GM12872 (cell line): ENCODE measurements at regions not wholly inside any gene's neighbourhood (a gene's known extent, or its start where the extent isn't known, plus 50 kb on each side); places are given as distances from the start of the nearest gene placed in this dataset.

Source experiments
- CTCF ChIP-seq: IDR thresholded peaks from 3 replicates; pipeline ENCODE4 v1.5.1; 2011; ENCODE audit warnings: low read depth, mild to moderate bottlenecking, low read length, moderate library complexity; ENCODE audit not compliant: insufficient read depth

- TF ChIP-seq CTCF = no peak
These were observed 576.0 kb upstream of the CDH4 start for GRCh38 chr20:60676011-60676410.

DNA sequence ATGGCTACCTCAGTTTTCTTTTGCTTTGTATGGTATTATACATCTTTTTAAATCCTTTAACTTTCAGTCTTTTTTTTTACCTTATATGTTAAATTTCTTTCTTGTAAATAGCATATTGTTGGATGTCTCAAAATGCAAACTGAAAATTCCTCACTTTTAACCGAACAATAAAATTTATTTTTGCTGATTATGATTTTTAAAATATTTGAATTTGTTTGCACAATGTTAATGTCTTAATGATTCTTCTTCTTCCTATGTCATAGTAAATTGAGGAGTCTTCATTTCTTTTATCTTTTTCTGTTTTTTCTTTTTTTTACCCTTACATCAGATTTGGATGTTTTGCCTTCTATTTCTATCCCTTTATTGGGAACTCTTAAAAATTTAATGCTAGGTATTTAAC lies 574.2 kb upstream of the CDH4 start:
- TF ChIP-seq CTCF = no peak

- TF ChIP-seq CTCF = no peak
These were observed 571.5 kb upstream of the CDH4 start for GRCh38 chr20:60680554-60680953.

DNA sequence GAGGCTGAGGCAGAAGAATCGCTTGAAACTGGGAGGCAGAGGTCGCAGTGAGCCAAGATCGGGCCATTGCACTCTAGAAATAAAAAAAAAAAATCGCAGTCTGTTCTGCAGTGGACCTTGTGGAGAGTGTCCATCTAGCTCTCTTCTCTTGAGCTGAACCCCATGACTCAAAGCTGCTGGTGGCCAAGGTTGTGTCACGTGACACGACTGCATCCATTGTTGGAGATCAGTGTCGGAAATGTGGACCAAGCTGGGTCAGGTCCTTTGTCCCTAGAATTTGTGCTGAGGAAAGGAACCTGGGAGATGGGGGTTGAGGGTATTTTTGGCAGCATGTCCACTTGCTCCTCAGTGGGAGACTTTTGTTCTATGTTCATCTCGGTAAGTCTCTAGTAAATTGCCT lies 564.8 kb upstream of the CDH4 start:
- no peak for TF ChIP-seq CTCF

DNA sequence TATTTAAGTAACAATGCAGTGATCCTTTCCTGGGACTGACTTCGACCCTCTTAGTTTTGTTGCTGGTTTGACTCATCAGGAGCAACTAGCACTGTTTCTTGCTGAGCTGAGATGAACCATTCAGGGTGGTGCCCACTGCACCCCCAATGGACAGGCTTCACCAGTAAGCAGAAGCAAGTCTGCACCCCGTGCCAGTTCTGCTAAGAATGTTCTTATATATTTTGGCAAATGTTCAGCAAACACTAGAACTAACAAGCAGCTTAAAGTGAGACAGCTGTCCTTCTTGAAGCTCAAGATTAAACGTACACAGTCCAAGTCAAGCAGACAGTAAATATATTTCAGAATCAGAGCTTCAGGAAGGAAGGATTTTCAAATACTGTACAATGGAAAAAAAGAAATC lies 561.3 kb upstream of the CDH4 start:
- TF ChIP-seq CTCF = no peak

DNA sequence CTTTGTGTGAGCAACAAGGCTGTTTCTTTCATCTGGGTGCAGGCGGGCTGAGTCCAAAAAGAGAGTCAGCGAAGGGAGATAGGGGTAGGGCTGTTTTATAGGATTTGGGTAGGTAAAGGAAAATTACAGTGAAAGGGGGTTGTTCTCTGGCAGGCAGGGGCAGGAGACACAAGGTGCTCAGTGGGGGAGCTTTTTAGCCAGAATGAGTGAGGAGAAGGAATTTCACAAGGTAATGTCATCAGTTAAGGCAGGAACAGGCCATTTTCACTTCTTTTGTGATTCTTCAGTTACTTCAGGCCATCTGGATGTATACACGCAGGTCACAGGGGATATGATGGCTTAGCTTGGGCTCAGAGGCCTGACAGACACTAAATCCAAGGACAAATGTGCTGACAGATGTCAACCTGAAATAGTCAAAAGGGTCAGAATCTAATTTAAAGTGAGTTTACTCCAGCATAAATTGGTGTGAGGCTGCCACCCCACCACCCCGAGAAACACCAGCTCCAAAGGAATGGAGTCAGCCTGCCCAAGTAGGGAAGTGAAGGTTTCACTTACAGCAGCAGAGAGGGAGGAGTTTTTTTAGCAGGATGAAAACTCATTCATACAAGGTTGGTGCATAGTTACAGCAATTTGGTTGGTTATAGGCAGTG lies 560.0 kb upstream of the CDH4 start:
- no peak for TF ChIP-seq CTCF

- no peak for TF ChIP-seq CTCF
These were observed 558.4 kb upstream of the CDH4 start for GRCh38 chr20:60693496-60694133.
